Nephron (organoid): ENCODE measurements at regions not wholly inside any gene's neighbourhood (a gene's known extent, or its start where the extent isn't known, plus 50 kb on each side); places are given as distances from the start of the nearest gene placed in this dataset.

Source experiments
- H3K27ac Mint-ChIP-seq, 3 experiments: 2 replicates each; pipeline ENCODE4 v1.8.0; 2020; ENCODE audit warnings: mixed read lengths in 3 of 3, mild to moderate bottlenecking in 2 of 3, moderate library complexity in 1 of 3
- H3K27me3 Mint-ChIP-seq: 2 replicates; pipeline ENCODE4 v1.8.0; 2021; ENCODE audit warnings: low read depth, mild to moderate bottlenecking, moderate library complexity, mixed read lengths
- H3K36me3 Mint-ChIP-seq: 2 replicates; pipeline ENCODE4 v1.8.0; 2020; ENCODE audit warnings: low read depth, mixed read lengths
- H3K4me1 Mint-ChIP-seq: 2 replicates; pipeline ENCODE4 v1.8.0; 2020; ENCODE audit warnings: mixed read lengths
- H3K4me3 Mint-ChIP-seq, 3 experiments: 2 replicates each; pipeline ENCODE4 v1.8.0; 2020; ENCODE audit warnings: mild to moderate bottlenecking in 3 of 3, mixed read lengths in 3 of 3, moderate library complexity in 2 of 3
- H3K9me3 Mint-ChIP-seq: 2 replicates; pipeline ENCODE4 v1.8.0; 2020; ENCODE audit warnings: mixed read lengths
- CTCF ChIP-seq, 3 experiments: fragments of 200-600 bp; sonication (generic); IDR thresholded peaks; one replicate each; pipeline ENCODE4 v1.5.0; 2021; ENCODE audit warnings: antibody characterized with exemption in 3 of 3; ENCODE audit not compliant: unreplicated experiment in 3 of 3

GRCh38 chr4:45004847-45005565 lies 278.6 kb upstream of the GNPDA2 start:
- H3K4me1 Mint-ChIP-seq, result peaks cover 5% of the 10 kb centered on the region
- no peak overlapping the region for H3K27ac Mint-ChIP-seq
- no peak for TF ChIP-seq CTCF (IDR thresholded peaks at IDR 0.05; ENCODE audit: unreplicated experiment in 3 of 3)
- H3K4me3 Mint-ChIP-seq, result no peak overlapping the region
- H3K27me3 Mint-ChIP-seq, result no peaks in the 10 kb centered on the region
- H3K36me3 Mint-ChIP-seq, result no peaks in the 10 kb centered on the region
- no peaks in the 10 kb centered on the region for H3K9me3 Mint-ChIP-seq

- TF ChIP-seq CTCF (IDR thresholded peaks at IDR 0.05; ENCODE audit: unreplicated experiment in 3 of 3), result no peak
- no peaks in the 10 kb centered on the region for H3K36me3 Mint-ChIP-seq
- no peaks in the 10 kb centered on the region for H3K27me3 Mint-ChIP-seq
- peak overlapping the region in 1 of 3 experiments; percentile 28 for H3K27ac Mint-ChIP-seq
- H3K4me3 Mint-ChIP-seq, result no peak overlapping the region
- H3K4me1 Mint-ChIP-seq, result peaks cover 5% of the 10 kb centered on the region
- H3K9me3 Mint-ChIP-seq, result no peaks in the 10 kb centered on the region
Observed at GRCh38 chr4:45004326-45004725, 278.0 kb upstream of the GNPDA2 start.

- no peak for TF ChIP-seq CTCF (IDR thresholded peaks at IDR 0.05; ENCODE audit: unreplicated experiment in 3 of 3)
- no peaks in the 10 kb centered on the region for H3K9me3 Mint-ChIP-seq
- no peaks in the 10 kb centered on the region for H3K27me3 Mint-ChIP-seq
- no peak overlapping the region for H3K4me3 Mint-ChIP-seq
- no peaks in the 10 kb centered on the region for H3K36me3 Mint-ChIP-seq
- no peak overlapping the region for H3K27ac Mint-ChIP-seq
- peaks cover 8% of the 10 kb centered on the region for H3K4me1 Mint-ChIP-seq
Observed at GRCh38 chr4:44996276-44996845, 270.0 kb upstream of the GNPDA2 start.

GRCh38 chr4:44988011-44988410 lies 261.7 kb upstream of the GNPDA2 start:
- H3K27ac Mint-ChIP-seq, result no peak overlapping the region
- no peak for TF ChIP-seq CTCF (IDR thresholded peaks at IDR 0.05; ENCODE audit: unreplicated experiment in 3 of 3)
- no peaks in the 10 kb centered on the region for H3K36me3 Mint-ChIP-seq
- H3K4me3 Mint-ChIP-seq, result no peak overlapping the region
- no peaks in the 10 kb centered on the region for H3K4me1 Mint-ChIP-seq
- peaks cover 5% of the 10 kb centered on the region for H3K9me3 Mint-ChIP-seq
- H3K27me3 Mint-ChIP-seq, result no peaks in the 10 kb centered on the region

- H3K9me3 Mint-ChIP-seq, result peaks cover 5% of the 10 kb centered on the region
- H3K27me3 Mint-ChIP-seq, result no peaks in the 10 kb centered on the region
- no peak overlapping the region for H3K4me3 Mint-ChIP-seq
- H3K36me3 Mint-ChIP-seq, result no peaks in the 10 kb centered on the region
- no peaks in the 10 kb centered on the region for H3K4me1 Mint-ChIP-seq
- no peak overlapping the region for H3K27ac Mint-ChIP-seq
- TF ChIP-seq CTCF (IDR thresholded peaks at IDR 0.05; ENCODE audit: unreplicated experiment in 3 of 3), result no peak
Observed at GRCh38 chr4:44985938-44986337, 259.6 kb upstream of the GNPDA2 start.

- Mint-ChIP-seq H3K27ac (no peak overlapping the region), H3K9me3 (peaks cover 5% of the 10 kb centered on the region), H3K4me1 (no peaks in the 10 kb centered on the region), H3K27me3 (no peaks in the 10 kb centered on the region), H3K36me3 (no peaks in the 10 kb centered on the region), H3K4me3 (no peak overlapping the region)
- no peak for TF ChIP-seq CTCF (IDR thresholded peaks at IDR 0.05; ENCODE audit: unreplicated experiment in 3 of 3)
Observed at GRCh38 chr4:44985152-44985551, 258.8 kb upstream of the GNPDA2 start.
